GM23338 (cell line): ENCODE measurements at regions not wholly inside any gene's neighbourhood (a gene's known extent, or its start where the extent isn't known, plus 50 kb on each side); places are given as distances from the start of the nearest gene placed in this dataset.

ENCODE experiments used
- ATAC-seq: fragments of 200-7000 bp; cut with Tn5 transposase; 3 replicates; pipeline ENCODE4 v1.9.1; 2020
- DNase-seq: peaks from one replicate; pipeline ENCODE4 v3.0.0-alpha.2; 2015; ENCODE audit warnings: low spot score
- H2AFZ ChIP-seq: fragments of 200-600 bp; sonication (generic); 2 replicates; pipeline ENCODE4 v1.8.0; 2016; ENCODE audit warnings: antibody characterized with exemption, mild to moderate bottlenecking, moderate library complexity
- H3F3A ChIP-seq: fragments of 200-600 bp; sonication (generic); replicated peaks from 2 replicates; pipeline ENCODE4 v1.8.0; 2017; ENCODE audit warnings: antibody characterized with exemption, mixed run types, low read depth
- H3K27ac ChIP-seq: fragments of 200-600 bp; sonication (generic); 2 replicates; pipeline ENCODE4 v1.6.1; 2016; ENCODE audit warnings: low read depth
- H3K27me3 ChIP-seq: fragments of 200-600 bp; sonication (generic); 2 replicates; pipeline ENCODE4 v1.8.0; 2016; ENCODE audit warnings: mild to moderate bottlenecking, mixed run types, moderate library complexity; ENCODE audit not compliant: insufficient read depth
- H3K36me3 ChIP-seq: fragments of 200-600 bp; sonication (generic); 2 replicates; pipeline ENCODE4 v1.8.0; 2016; ENCODE audit warnings: mild to moderate bottlenecking; ENCODE audit not compliant: insufficient read depth
- H3K4me1 ChIP-seq: fragments of 200-600 bp; sonication (generic); 2 replicates; pipeline ENCODE4 v1.8.0; 2016; ENCODE audit warnings: mild to moderate bottlenecking, moderate library complexity; ENCODE audit not compliant: insufficient read depth
- H3K4me2 ChIP-seq: fragments of 200-600 bp; sonication (generic); 2 replicates; pipeline ENCODE4 v1.7.1; 2017; ENCODE audit warnings: mixed run types
- H3K4me3 ChIP-seq: fragments of 200-600 bp; sonication (generic); 2 replicates; pipeline ENCODE4 v1.6.1; 2016; ENCODE audit warnings: mixed run types
- H3K79me2 ChIP-seq: fragments of 200-600 bp; sonication (generic); replicated peaks from 2 replicates; pipeline ENCODE4 v1.8.0; 2017; ENCODE audit warnings: mild to moderate bottlenecking; ENCODE audit not compliant: insufficient read depth
- H3K9me2 ChIP-seq: fragments of 200-600 bp; sonication (generic); 2 replicates; pipeline ENCODE4 v1.8.0; 2017; ENCODE audit not compliant: insufficient read depth
- H4K20me1 ChIP-seq: fragments of 200-600 bp; sonication (generic); replicated peaks from 2 replicates; pipeline ENCODE4 v1.8.0; 2017; ENCODE audit warnings: mild to moderate bottlenecking; ENCODE audit not compliant: insufficient read depth
- H3K27ac Mint-ChIP-seq: 2 replicates; pipeline ENCODE4 v1.8.0; 2020; ENCODE audit warnings: inconsistent platforms, mild to moderate bottlenecking, moderate library complexity, mixed read lengths
- H3K27me3 Mint-ChIP-seq: 3 replicates; pipeline ENCODE4 v1.8.0; 2022; ENCODE audit warnings: low read depth, mild to moderate bottlenecking, moderate library complexity, mixed read lengths, inconsistent platforms; ENCODE audit not compliant: insufficient read depth, poor library complexity
- H3K36me3 Mint-ChIP-seq: 3 replicates; pipeline ENCODE4 v1.8.0; 2021; ENCODE audit warnings: low read depth, mild to moderate bottlenecking, inconsistent platforms, moderate library complexity, mixed read lengths
- H3K4me1 Mint-ChIP-seq: 3 replicates; pipeline ENCODE4 v1.8.0; 2020; ENCODE audit warnings: mild to moderate bottlenecking, inconsistent platforms, mixed read lengths
- H3K4me3 Mint-ChIP-seq: 3 replicates; pipeline ENCODE4 v1.8.0; 2021; ENCODE audit warnings: moderate library complexity, mild to moderate bottlenecking, inconsistent platforms, mixed read lengths
- H3K9me3 Mint-ChIP-seq: 3 replicates; pipeline ENCODE4 v1.8.0; 2020; ENCODE audit warnings: moderate library complexity, mild to moderate bottlenecking, inconsistent platforms, mixed read lengths
- CREB1 ChIP-seq: fragments of 250-450 bp; sonication (Bioruptor Pico); IDR thresholded peaks from 2 replicates; pipeline ENCODE4 v1.5.0; 2020; ENCODE audit warnings: low read depth, mild to moderate bottlenecking, moderate library complexity
- EZH2 ChIP-seq: fragments of 200-600 bp; sonication (generic); IDR thresholded peaks from one replicate; pipeline ENCODE4 v1.8.0; 2017; ENCODE audit warnings: antibody characterized with exemption, mild to moderate bottlenecking, low read depth; ENCODE audit not compliant: unreplicated experiment
- EZH2phosphoT487 ChIP-seq: fragments of 200-600 bp; sonication (generic); IDR thresholded peaks from one replicate; pipeline ENCODE4 v1.8.1; 2018; ENCODE audit warnings: antibody characterized with exemption; ENCODE audit not compliant: unreplicated experiment
- JUNB ChIP-seq: IDR thresholded peaks from one replicate; pipeline ENCODE4 v1.6.1; 2016; ENCODE audit warnings: antibody characterized with exemption; ENCODE audit not compliant: unreplicated experiment
- NANOG ChIP-seq: IDR thresholded peaks from 2 replicates; pipeline ENCODE4 v1.6.1; 2016; ENCODE audit warnings: antibody characterized with exemption, borderline replicate concordance
- POLR2AphosphoS5 ChIP-seq: IDR thresholded peaks from 2 replicates; pipeline ENCODE4 v1.6.1; 2016; ENCODE audit warnings: antibody characterized with exemption, low read depth
- REST ChIP-seq: IDR thresholded peaks from one replicate; pipeline ENCODE4 v1.6.1; 2018; ENCODE audit warnings: antibody characterized with exemption; ENCODE audit not compliant: unreplicated experiment
- STAT1 ChIP-seq: IDR thresholded peaks from one replicate; pipeline ENCODE4 v1.6.1; 2016; ENCODE audit warnings: antibody characterized with exemption; ENCODE audit not compliant: unreplicated experiment
- ZNF331 ChIP-seq: fragments of 250-450 bp; sonication (Bioruptor Pico); IDR thresholded peaks from 2 replicates; pipeline ENCODE4 v1.5.0; 2020; ENCODE audit warnings: low read depth, mild to moderate bottlenecking, moderate library complexity
- ZNF462 ChIP-seq: fragments of 250-450 bp; sonication (Bioruptor Pico); IDR thresholded peaks from 2 replicates; pipeline ENCODE4 v1.5.0; 2020; ENCODE audit warnings: mild to moderate bottlenecking, moderate library complexity
- TF ChIP-seq, protein P1 (sequence below): IDR thresholded peaks from 2 replicates; pipeline ENCODE4 v1.6.1; 2016; ENCODE audit warnings: antibody characterized with exemption
- TF ChIP-seq, protein P2 (sequence below), 2 experiments: fragments of 200-600 bp in 1 of 2; sonication (generic) in 1 of 2; conservative IDR thresholded peaks; 2 replicates each; pipeline versions ENCODE4 v1.5.1 to v1.6.1; 2016 to 2017; ENCODE audit warnings: antibody characterized with exemption in 2 of 2, low read depth in 2 of 2, mild to moderate bottlenecking in 2 of 2, moderate library complexity in 1 of 2

GRCh38 chr2:175401956-175402469 is 220.5 kb upstream of the ATP5MC3 start:
- H3K27ac Mint-ChIP-seq, result no peak overlapping the region
- Histone ChIP-seq H3K4me3 (no peak overlapping the region), H4K20me1 (no peaks in the 10 kb centered on the region; the same call in 1 of the 2 replicates), H3K9me2 (0 out of 2 replicates have a peak, but pooled peaks cover 2% of the 10 kb centered on the region), H3K36me3 (no peaks in the 10 kb centered on the region), H3K4me2 (no peak overlapping the region), H3K79me2 (no peaks in the 10 kb centered on the region), H3K4me1 (no peaks in the 10 kb centered on the region), H3K27ac (no peak overlapping the region), H3K27me3 (no peaks in the 10 kb centered on the region), H3F3A (no peaks in the 10 kb centered on the region), H2AFZ (no peak overlapping the region)
- peaks cover 3% of the 10 kb centered on the region for H3K27me3 Mint-ChIP-seq
- TF ChIP-seq, protein P1, sequence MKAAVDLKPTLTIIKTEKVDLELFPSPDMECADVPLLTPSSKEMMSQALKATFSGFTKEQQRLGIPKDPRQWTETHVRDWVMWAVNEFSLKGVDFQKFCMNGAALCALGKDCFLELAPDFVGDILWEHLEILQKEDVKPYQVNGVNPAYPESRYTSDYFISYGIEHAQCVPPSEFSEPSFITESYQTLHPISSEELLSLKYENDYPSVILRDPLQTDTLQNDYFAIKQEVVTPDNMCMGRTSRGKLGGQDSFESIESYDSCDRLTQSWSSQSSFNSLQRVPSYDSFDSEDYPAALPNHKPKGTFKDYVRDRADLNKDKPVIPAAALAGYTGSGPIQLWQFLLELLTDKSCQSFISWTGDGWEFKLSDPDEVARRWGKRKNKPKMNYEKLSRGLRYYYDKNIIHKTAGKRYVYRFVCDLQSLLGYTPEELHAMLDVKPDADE, result no peak
- TF ChIP-seq POLR2AphosphoS5 (no peak), JUNB (no peak), ZNF331 (CRISPR knock-in tag) (no peak), EZH2 (no peak), STAT1 (no peak), CREB1 (CRISPR knock-in tag) (no peak), NANOG (no peak), EZH2phosphoT487 (no peak), REST (no peak), ZNF462 (CRISPR knock-in tag) (no peak)
- TF ChIP-seq, protein P2, sequence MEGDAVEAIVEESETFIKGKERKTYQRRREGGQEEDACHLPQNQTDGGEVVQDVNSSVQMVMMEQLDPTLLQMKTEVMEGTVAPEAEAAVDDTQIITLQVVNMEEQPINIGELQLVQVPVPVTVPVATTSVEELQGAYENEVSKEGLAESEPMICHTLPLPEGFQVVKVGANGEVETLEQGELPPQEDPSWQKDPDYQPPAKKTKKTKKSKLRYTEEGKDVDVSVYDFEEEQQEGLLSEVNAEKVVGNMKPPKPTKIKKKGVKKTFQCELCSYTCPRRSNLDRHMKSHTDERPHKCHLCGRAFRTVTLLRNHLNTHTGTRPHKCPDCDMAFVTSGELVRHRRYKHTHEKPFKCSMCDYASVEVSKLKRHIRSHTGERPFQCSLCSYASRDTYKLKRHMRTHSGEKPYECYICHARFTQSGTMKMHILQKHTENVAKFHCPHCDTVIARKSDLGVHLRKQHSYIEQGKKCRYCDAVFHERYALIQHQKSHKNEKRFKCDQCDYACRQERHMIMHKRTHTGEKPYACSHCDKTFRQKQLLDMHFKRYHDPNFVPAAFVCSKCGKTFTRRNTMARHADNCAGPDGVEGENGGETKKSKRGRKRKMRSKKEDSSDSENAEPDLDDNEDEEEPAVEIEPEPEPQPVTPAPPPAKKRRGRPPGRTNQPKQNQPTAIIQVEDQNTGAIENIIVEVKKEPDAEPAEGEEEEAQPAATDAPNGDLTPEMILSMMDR (conservative IDR thresholded peaks at IDR 0.05; ENCODE audit: low read depth in 2 of 2), result no peak
- H3K4me3 Mint-ChIP-seq, result no peak overlapping the region
- DNase-seq (no peak), ATAC-seq (no peak)
- no peaks in the 10 kb centered on the region for H3K4me1 Mint-ChIP-seq
- H3K36me3 Mint-ChIP-seq, result no peaks in the 10 kb centered on the region
- H3K9me3 Mint-ChIP-seq, result no peaks in the 10 kb centered on the region
